WTC11 (cell line): ENCODE measurements at regions not wholly inside any gene's neighbourhood (a gene's known extent, or its start where the extent isn't known, plus 50 kb on each side); places are given as distances from the start of the nearest gene placed in this dataset.
A peak's percentile ranks its signal among the peaks of the same experiment; 100 is the strongest.

Source experiments
- ATAC-seq: fragments of 200-7000 bp; cut with Tn5 transposase; 2 replicates; pipeline ENCODE4 v1.10.0; 2021; ENCODE audit warnings: mild to moderate bottlenecking, moderate library complexity
- CTCF ChIA-PET: fragments of 300-600 bp; sonication (Branson Sonifier 250); formaldehyde crosslinking; loops from one replicate; lab custom pipeline; 2021; ENCODE audit warnings: antibody characterized with exemption; lab: Charles Lee
- POLR2A ChIA-PET: fragments of 350-600 bp; sonication (Branson Sonifier 250); formaldehyde crosslinking; loops from one replicate; lab custom pipeline; 2021; ENCODE audit warnings: antibody characterized with exemption; lab: Charles Lee
- DNase-seq: peaks from one replicate; pipeline ENCODE4 v3.0.0; 2021; ENCODE audit warnings: low spot score
- H3K27ac Mint-ChIP-seq: 2 replicates; pipeline ENCODE4 v1.8.0; 2021; ENCODE audit warnings: mixed read lengths
- H3K27me3 Mint-ChIP-seq: 2 replicates; pipeline ENCODE4 v1.8.0; 2021; ENCODE audit warnings: low read depth, mild to moderate bottlenecking, moderate library complexity, mixed read lengths
- H3K36me3 Mint-ChIP-seq: 2 replicates; pipeline ENCODE4 v1.8.0; 2021; ENCODE audit warnings: mixed read lengths
- H3K4me1 Mint-ChIP-seq: 2 replicates; pipeline ENCODE4 v1.8.0; 2022; ENCODE audit warnings: mixed read lengths
- H3K4me3 Mint-ChIP-seq: 2 replicates; pipeline ENCODE4 v1.8.0; 2021; ENCODE audit warnings: mild to moderate bottlenecking, moderate library complexity, mixed read lengths
- H3K9me3 Mint-ChIP-seq: 2 replicates; pipeline ENCODE4 v1.8.0; 2021; ENCODE audit warnings: mixed read lengths
- ATF1 ChIP-seq: sonication (generic); formaldehyde crosslinking; IDR thresholded peaks from 2 replicates; pipeline ENCODE4 v1.8.1; 2023; ENCODE audit warnings: mild to moderate bottlenecking, moderate library complexity, missing genetic modification reagents
- CTCF ChIP-seq: fragments of 200-600 bp; IDR thresholded peaks from 2 replicates; pipeline ENCODE4 v1.8.0; 2022; ENCODE audit warnings: antibody characterized with exemption
- ELF4 ChIP-seq: sonication (generic); formaldehyde crosslinking; IDR thresholded peaks from 2 replicates; pipeline ENCODE4 v1.8.1; 2022; ENCODE audit warnings: low read depth, mild to moderate bottlenecking, moderate library complexity, missing genetic modification reagents
- EMX1 ChIP-seq: fragments of 250-450 bp; sonication (Bioruptor Pico); IDR thresholded peaks from 2 replicates; pipeline ENCODE4 v1.8.0; 2021; ENCODE audit warnings: mild to moderate bottlenecking
- ESRRA ChIP-seq: sonication (generic); formaldehyde crosslinking; IDR thresholded peaks from 2 replicates; pipeline ENCODE4 v1.8.1; 2022; ENCODE audit warnings: mild to moderate bottlenecking, missing genetic modification reagents, borderline replicate concordance
- ETV6 ChIP-seq: sonication (generic); formaldehyde crosslinking; IDR thresholded peaks from 2 replicates; pipeline ENCODE4 v1.8.1; 2022; ENCODE audit warnings: mild to moderate bottlenecking, missing genetic modification reagents
- FOXK1 ChIP-seq: sonication (generic); formaldehyde crosslinking; IDR thresholded peaks from 2 replicates; pipeline ENCODE4 v1.8.0; 2022; ENCODE audit warnings: mild to moderate bottlenecking, moderate library complexity, missing genetic modification reagents
- GABPB1 ChIP-seq: sonication (generic); formaldehyde crosslinking; IDR thresholded peaks from 2 replicates; pipeline ENCODE4 v1.8.1; 2023; ENCODE audit warnings: mild to moderate bottlenecking, missing genetic modification reagents
- GRHL2 ChIP-seq: fragments of 250-450 bp; sonication (Bioruptor Pico); IDR thresholded peaks from 2 replicates; pipeline ENCODE4 v1.8.0; 2022; ENCODE audit warnings: mild to moderate bottlenecking, moderate library complexity; ENCODE audit not compliant: insufficient replicate concordance, severe bottlenecking
- HMGA2 ChIP-seq: fragments of 250-450 bp; sonication (Bioruptor Pico); IDR thresholded peaks from 2 replicates; pipeline ENCODE4 v1.4.0; 2021; ENCODE audit warnings: mild to moderate bottlenecking, moderate library complexity
- MYBL2 ChIP-seq: sonication (generic); formaldehyde crosslinking; IDR thresholded peaks from 2 replicates; pipeline ENCODE4 v1.8.1; 2023; ENCODE audit warnings: mild to moderate bottlenecking, moderate library complexity, missing genetic modification reagents
- PRRX2 ChIP-seq: fragments of 250-450 bp; sonication (Bioruptor Pico); IDR thresholded peaks from 2 replicates; pipeline ENCODE4 v1.8.0; 2021; ENCODE audit warnings: mild to moderate bottlenecking
- TEAD4 ChIP-seq: sonication (generic); formaldehyde crosslinking; IDR thresholded peaks from 2 replicates; pipeline ENCODE4 v1.8.0; 2022; ENCODE audit warnings: mild to moderate bottlenecking, missing genetic modification reagents
- USF1 ChIP-seq: sonication (generic); formaldehyde crosslinking; IDR thresholded peaks from 2 replicates; pipeline ENCODE4 v1.8.0; 2022; ENCODE audit warnings: mild to moderate bottlenecking, missing genetic modification reagents
- ZNF317 ChIP-seq: sonication (generic); formaldehyde crosslinking; IDR thresholded peaks from 2 replicates; pipeline ENCODE4 v1.8.1; 2023; ENCODE audit warnings: low read depth, mild to moderate bottlenecking, moderate library complexity, missing genetic modification reagents, borderline replicate concordance
- ZNF396 ChIP-seq: fragments of 250-450 bp; sonication (Bioruptor Pico); IDR thresholded peaks from 2 replicates; pipeline ENCODE4 v1.8.0; 2021; ENCODE audit warnings: mild to moderate bottlenecking, moderate library complexity, borderline replicate concordance
- ZNF423 ChIP-seq: fragments of 250-450 bp; sonication (Bioruptor Pico); IDR thresholded peaks from 2 replicates; pipeline ENCODE4 v2.1.2; 2022; ENCODE audit warnings: mild to moderate bottlenecking, moderate library complexity
- ZNF532 ChIP-seq: fragments of 250-450 bp; sonication (Bioruptor Pico); IDR thresholded peaks from 2 replicates; pipeline ENCODE4 v1.9.0; 2021; ENCODE audit warnings: mild to moderate bottlenecking, borderline replicate concordance
- TF ChIP-seq, protein P1 (sequence below): sonication (generic); formaldehyde crosslinking; IDR thresholded peaks from 2 replicates; pipeline ENCODE4 v1.8.1; 2022; ENCODE audit warnings: low read depth, missing genetic modification reagents, borderline replicate concordance
- TF ChIP-seq, protein P2 (sequence below): sonication (generic); formaldehyde crosslinking; IDR thresholded peaks from 2 replicates; pipeline ENCODE4 v1.8.1; 2023; ENCODE audit warnings: mild to moderate bottlenecking, missing genetic modification reagents, borderline replicate concordance

DNA sequence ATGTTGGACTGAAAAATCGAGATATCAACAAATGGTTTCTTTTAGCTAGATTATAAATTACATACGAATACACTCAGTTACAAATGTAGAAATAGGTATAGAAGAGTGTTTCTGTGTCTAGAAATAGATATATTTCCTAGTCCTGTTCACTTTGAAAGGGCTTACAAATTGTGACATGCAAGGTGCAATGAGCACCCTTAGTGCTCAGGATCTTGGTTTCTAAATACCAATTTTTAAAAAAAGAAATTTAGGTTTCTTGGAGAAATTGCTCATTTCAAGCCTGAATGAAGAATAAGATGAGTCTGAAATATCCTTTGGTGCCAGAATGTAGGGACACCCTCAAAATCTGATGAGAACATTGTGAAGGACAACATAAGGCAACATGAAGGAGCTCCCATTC, 306.0 kb downstream of the CRPPA start:
- H3K27me3 Mint-ChIP-seq = no peaks in the 10 kb centered on the region
- no peak overlapping the region for H3K27ac Mint-ChIP-seq
- peaks cover 15% of the 10 kb centered on the region for H3K9me3 Mint-ChIP-seq
- TF ChIP-seq ZNF396 (CRISPR knock-in tag) = no peak
- no peak for TF ChIP-seq ZNF423 (CRISPR knock-in tag)
- no peak for TF ChIP-seq FOXK1 (CRISPR knock-in tag)
- no peak for TF ChIP-seq ELF4 (CRISPR knock-in tag)
- TF ChIP-seq, protein P1, sequence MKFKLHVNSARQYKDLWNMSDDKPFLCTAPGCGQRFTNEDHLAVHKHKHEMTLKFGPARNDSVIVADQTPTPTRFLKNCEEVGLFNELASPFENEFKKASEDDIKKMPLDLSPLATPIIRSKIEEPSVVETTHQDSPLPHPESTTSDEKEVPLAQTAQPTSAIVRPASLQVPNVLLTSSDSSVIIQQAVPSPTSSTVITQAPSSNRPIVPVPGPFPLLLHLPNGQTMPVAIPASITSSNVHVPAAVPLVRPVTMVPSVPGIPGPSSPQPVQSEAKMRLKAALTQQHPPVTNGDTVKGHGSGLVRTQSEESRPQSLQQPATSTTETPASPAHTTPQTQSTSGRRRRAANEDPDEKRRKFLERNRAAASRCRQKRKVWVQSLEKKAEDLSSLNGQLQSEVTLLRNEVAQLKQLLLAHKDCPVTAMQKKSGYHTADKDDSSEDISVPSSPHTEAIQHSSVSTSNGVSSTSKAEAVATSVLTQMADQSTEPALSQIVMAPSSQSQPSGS = no peak
- no peak for TF ChIP-seq USF1 (CRISPR knock-in tag)
- no peak for TF ChIP-seq PRRX2
- TF ChIP-seq CTCF = no peak
- TF ChIP-seq GABPB1 = no peak
- no peak for TF ChIP-seq ATF1
- no peak for ATAC-seq
- ChIA-PET CTCF (interaction anchor here (1.4 kb wide), 1 partner anchor 449 kb away, joined by 10 read pairs; no protein-coding TSS in a partner anchor), POLR2A (no interaction called here)
- DNase-seq = no peak
- H3K4me1 Mint-ChIP-seq = no peaks in the 10 kb centered on the region
- H3K36me3 Mint-ChIP-seq = peaks cover 7% of the 10 kb centered on the region; the same call in 1 of the 2 replicates
- H3K4me3 Mint-ChIP-seq = no peak overlapping the region

DNA sequence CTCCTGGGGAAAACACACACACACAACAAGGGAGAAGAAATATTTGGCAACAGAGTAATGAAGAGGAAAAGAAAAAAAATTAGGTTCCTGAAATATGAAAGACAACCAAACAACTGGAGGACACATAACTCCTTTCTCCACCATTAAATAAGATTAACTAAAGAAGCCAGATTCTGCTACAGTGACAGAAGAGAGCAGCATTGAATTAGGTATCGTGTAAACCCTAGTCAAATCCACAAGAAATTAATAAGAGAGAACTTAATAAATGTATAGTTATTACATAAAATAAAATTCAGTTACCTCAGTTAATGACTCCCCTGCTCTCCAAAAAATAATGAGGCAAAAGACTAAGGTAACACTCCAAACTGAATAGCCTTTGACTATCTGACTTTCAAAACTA, 306.7 kb downstream of the CRPPA start:
- H3K27me3 Mint-ChIP-seq = no peaks in the 10 kb centered on the region
- no peak for DNase-seq
- peaks cover 23% of the 10 kb centered on the region for H3K9me3 Mint-ChIP-seq
- H3K27ac Mint-ChIP-seq = no peak overlapping the region
- CTCF ChIA-PET = interaction anchor here (1.4 kb wide), 1 partner anchor 450 kb away, joined by 10 read pairs; no protein-coding TSS in a partner anchor
- TF ChIP-seq EMX1 (CRISPR knock-in tag) (no peak), ESRRA (CRISPR knock-in tag) (no peak), TEAD4 (CRISPR knock-in tag) (no peak), ETV6 (CRISPR knock-in tag) (no peak), MYBL2 (CRISPR knock-in tag) (no peak), HMGA2 (CRISPR knock-in tag) (no peak)
- TF ChIP-seq, all 79 proteins: peak for 0
- peaks cover 7% of the 10 kb centered on the region; the same call in 1 of the 2 replicates for H3K36me3 Mint-ChIP-seq
- no peaks in the 10 kb centered on the region for H3K4me1 Mint-ChIP-seq
- ATAC-seq = peak; percentile 53
- H3K4me3 Mint-ChIP-seq = no peak overlapping the region
- POLR2A ChIA-PET = no interaction called here

GRCh38 chr7:16114071-16114470, 307.3 kb downstream of the CRPPA start:
- ChIA-PET POLR2A (no interaction called here), CTCF (no interaction called here)
- DNase-seq (no peak), ATAC-seq (no peak)
- H3K9me3 Mint-ChIP-seq = peaks cover 28% of the 10 kb centered on the region
- H3K4me1 Mint-ChIP-seq = no peaks in the 10 kb centered on the region
- peaks cover 8% of the 10 kb centered on the region; the same call in 1 of the 2 replicates for H3K36me3 Mint-ChIP-seq
- H3K27ac Mint-ChIP-seq = no peak overlapping the region
- no peaks in the 10 kb centered on the region for H3K27me3 Mint-ChIP-seq
- H3K4me3 Mint-ChIP-seq = no peak overlapping the region
- TF ChIP-seq GRHL2 (CRISPR knock-in tag) (no peak), ZNF317 (CRISPR knock-in tag) (no peak), ZNF532 (CRISPR knock-in tag) (no peak), TEAD4 (CRISPR knock-in tag) (no peak)
- TF ChIP-seq, protein P2, sequence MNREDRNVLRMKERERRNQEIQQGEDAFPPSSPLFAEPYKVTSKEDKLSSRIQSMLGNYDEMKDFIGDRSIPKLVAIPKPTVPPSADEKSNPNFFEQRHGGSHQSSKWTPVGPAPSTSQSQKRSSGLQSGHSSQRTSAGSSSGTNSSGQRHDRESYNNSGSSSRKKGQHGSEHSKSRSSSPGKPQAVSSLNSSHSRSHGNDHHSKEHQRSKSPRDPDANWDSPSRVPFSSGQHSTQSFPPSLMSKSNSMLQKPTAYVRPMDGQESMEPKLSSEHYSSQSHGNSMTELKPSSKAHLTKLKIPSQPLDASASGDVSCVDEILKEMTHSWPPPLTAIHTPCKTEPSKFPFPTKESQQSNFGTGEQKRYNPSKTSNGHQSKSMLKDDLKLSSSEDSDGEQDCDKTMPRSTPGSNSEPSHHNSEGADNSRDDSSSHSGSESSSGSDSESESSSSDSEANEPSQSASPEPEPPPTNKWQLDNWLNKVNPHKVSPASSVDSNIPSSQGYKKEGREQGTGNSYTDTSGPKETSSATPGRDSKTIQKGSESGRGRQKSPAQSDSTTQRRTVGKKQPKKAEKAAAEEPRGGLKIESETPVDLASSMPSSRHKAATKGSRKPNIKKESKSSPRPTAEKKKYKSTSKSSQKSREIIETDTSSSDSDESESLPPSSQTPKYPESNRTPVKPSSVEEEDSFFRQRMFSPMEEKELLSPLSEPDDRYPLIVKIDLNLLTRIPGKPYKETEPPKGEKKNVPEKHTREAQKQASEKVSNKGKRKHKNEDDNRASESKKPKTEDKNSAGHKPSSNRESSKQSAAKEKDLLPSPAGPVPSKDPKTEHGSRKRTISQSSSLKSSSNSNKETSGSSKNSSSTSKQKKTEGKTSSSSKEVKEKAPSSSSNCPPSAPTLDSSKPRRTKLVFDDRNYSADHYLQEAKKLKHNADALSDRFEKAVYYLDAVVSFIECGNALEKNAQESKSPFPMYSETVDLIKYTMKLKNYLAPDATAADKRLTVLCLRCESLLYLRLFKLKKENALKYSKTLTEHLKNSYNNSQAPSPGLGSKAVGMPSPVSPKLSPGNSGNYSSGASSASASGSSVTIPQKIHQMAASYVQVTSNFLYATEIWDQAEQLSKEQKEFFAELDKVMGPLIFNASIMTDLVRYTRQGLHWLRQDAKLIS (CRISPR knock-in tag) = no peak
- TF ChIP-seq, protein P1 = no peak
